GM18867 (cell line): ENCODE measurements at regions not wholly inside any gene's neighbourhood (a gene's known extent, or its start where the extent isn't known, plus 50 kb on each side); places are given as distances from the start of the nearest gene placed in this dataset.
A peak's percentile ranks its signal among the peaks of the same experiment; 100 is the strongest.
"Not testable (repeated sequence)": the region's sequence is repeated elsewhere in the genome, so short reads cannot be mapped to it uniquely, and the experiment has no call there.

Source experiments
- ATAC-seq: cut with Tn5 transposase; IDR thresholded peaks from one replicate; pipeline ENCODE4 v1.9.1; 2021; ENCODE audit warnings: mild to moderate bottlenecking, moderate library complexity; ENCODE audit not compliant: unreplicated experiment

DNA sequence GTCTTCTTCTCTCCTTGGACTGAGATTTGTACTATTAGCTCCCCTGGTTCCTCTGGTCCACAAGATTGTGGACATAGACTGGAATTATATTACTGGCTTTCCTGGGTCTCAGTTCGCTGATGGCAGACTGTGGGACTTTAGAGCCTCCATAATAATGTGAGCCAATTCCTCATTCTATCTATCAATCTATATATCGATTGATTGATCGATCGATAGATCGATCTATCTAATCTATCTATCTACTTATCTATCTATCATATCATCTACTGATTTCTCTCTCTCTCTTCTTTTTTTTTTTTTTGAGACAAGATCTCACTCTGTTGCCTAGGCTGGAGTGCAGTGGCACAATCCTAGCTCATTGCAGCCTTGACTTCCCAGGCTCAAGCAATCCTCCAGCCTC lies 51.5 kb upstream of the DDR1 start:
- ATAC-seq: no peak

DNA sequence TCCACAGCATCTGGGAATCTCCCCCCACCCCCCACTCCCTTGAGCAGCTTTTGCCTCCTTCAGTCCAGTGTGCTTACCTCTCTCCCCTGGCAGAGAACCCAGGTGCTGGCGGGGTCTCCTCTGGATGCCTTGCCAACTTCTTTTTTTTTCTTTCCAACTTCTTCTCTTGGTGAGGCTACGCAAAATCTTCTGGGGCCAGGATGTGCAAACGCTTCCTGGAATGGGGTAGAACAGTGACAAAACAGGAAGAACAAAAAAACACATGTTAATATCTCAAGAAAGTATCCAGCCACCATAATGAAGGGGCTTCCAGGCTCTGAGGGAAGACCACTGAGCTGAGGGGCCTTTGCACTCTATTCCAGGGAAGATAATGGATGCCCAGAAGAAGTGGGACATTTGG lies 53.9 kb upstream of the DDR1 start:
- no peak for ATAC-seq

DNA sequence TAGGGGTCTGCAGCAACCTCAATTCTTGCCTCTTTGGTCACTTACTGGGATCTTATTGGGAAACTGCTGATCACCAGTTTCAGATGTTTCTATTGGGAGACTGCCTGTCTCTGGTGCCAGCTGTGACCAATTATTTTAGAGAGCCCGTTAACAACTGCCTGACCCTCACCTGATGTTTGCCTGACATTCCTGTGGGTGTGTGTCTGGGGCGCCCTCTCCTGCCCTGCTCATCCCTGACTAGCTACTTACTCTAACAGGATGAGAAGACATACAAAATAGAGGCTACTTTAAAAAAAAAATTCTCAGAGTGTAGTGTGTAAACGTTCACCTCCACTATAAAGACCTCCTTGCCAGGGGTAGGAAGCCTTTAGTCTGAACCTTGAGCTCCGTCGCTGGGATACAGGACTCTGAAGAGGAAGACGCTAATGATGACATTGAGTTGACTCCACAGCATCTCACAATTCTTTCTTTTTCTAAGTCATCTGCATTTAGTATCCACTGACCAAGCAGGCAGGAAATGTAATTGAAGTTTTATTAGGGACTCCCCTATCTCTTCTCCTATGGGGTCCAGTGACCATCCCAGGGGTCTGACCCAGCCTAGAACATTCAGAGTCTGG lies 54.6 kb upstream of the DDR1 start:
- no peak for ATAC-seq

DNA sequence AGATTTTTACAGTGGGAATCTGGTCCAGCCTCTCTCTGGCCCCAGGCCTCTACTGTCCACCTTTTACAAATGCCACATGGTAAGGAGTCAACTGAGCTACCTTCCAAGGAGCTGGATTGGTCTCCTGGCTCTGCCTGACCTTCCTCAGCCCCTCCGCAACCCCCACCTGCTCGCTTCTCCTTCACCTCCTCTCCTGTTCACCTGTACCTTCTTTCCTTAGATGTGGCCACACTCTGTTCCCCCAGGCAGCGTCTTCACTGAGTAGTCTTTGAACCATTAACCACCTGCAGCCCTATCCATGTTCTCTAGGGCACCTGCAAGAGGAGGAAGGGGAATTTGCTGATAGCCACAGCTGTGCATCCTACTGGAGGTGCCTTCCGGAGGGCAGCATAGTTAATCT lies 55.3 kb upstream of the DDR1 start:
- ATAC-seq: no peak

DNA sequence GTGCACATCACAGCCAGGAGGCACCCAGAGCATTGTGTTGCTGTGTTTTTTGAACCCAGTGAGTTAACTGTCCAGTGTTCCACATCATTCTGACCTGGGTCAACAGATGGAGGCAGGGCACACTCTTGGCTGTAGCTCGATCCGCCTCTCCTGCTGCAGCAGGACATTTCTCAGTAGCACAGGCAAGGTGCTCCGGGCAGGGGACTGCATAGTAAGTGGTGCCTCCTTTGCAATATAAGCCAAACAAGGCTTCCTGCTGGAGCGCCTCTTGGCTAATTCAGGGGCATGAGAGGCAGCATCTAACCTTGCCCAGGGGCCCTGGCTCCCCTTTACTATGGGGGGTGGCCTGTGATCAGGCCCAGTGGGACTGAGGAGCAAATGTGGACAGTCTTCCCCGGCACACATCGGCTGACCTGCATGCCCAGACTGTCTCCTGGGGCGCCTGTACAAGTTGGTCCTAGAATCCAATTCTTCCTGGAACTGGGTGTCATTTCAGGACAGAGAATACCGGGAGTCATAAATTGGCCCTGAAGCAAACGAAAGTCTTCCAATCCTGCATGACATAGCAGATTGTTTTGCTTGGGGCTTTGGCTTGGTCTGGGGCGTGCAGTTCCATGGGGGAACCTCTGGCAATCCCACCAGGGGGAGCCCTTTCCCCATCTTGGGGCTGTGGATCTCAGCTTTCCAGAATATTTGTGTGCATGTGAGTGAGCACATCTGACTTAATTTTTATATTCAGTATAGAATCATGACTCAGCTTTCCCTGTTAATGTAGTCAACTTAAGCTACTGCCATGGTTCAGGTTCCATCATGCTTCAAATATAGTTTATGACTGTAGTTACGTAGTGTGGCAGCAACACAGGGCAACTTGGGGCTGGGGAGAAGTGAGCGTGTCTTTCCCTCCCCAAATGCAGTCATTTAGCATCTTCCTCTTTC lies 56.0 kb upstream of the DDR1 start:
- ATAC-seq: no peak

DNA sequence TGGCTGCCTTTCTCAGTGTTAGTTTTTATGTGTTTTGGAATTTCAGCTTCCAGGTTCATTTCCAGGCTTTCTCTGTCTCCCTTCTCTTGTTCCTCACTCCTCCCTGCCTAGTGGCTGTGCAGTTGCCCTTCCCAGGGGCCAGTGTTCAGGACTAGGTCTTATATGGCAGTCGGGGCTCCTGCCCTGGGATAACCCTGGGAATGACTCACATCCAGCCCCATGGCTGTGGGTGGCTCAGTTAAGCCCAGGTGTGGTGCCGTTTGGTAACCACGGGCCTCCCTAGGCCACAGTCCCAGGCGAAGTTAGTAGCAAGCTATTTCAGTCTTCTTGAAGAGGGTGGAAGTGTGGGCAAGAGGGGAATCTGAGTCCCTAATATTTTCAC lies 57.4 kb upstream of the DDR1 start:
- ATAC-seq: no peak

DNA sequence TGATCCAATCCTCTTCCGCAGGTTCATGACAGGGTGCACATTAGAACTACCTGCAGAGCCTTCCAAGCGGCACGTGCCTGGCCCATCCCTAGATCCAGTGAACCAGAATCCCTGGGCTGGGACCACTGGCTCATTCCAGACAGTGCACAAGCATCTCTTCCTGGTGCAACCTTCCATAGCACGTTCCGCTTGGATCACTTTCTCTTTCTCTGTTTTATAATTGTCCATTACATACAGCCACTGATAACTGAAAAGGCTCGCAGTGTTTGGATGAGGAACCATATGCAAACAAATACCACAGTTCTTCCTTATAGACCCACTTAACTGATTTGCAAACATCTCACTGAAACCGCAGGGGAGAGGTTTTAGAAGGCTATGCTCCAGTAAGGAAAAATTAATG lies 59.6 kb upstream of the DDR1 start:
- ATAC-seq: no peak

DNA sequence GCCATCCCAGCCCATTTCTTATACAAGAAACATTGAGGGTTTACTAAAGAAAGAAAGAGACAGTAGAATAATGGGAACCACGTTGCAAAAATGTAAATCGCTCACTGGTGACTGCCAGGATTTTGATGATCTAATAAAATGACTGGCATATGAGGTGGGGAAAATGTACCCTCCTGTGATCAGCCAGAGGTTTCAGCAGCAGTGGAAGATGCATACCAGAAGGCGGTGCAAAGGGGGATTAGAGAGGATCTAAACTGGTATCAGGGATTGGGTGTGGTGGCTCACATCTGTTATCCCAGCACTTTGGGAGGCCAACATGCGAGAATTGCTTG lies 60.8 kb upstream of the DDR1 start:
- ATAC-seq: no peak

DNA sequence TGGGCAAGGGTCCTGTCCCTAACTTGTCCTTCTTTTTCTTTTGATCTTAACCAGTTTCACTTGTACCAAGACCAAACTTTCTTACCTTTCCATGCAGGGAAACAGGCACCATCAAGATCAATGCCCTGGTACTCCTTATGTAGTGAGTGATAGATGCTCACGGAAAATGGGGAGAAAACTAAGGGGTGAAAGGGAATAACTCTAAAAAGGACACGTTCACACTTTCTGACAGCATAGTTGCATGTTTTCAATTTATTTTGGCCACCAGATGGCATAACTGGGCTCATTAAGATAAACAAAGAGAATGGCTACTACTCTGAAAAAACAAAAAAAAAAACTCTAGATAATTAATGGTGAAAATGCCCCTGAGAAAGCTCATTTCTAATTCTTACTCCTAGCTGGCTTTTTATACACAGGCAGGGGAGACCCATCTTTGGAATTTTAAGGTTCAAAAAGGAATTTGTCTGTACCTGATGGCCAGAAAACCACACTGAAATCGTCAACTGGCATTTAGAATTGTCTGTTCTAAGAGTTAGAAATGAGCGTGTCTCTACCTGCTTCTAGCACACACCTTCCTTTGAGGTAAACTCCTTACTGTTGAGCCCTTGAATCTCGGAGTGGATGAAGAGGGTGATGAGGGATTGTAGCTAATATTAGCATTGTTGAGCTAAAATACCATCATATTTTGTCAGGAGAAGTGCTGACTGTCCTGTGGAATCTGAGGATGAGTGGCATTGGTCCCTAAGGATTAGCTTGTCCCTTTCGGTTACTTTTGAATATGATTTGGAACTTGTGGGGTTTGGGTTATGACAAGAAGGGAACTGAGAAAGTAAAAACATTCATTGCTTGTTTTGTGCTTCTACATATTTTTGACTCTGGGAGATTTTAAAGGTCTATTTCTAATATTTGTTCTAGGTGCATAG lies 62.2 kb upstream of the DDR1 start:
- no peak for ATAC-seq

DNA sequence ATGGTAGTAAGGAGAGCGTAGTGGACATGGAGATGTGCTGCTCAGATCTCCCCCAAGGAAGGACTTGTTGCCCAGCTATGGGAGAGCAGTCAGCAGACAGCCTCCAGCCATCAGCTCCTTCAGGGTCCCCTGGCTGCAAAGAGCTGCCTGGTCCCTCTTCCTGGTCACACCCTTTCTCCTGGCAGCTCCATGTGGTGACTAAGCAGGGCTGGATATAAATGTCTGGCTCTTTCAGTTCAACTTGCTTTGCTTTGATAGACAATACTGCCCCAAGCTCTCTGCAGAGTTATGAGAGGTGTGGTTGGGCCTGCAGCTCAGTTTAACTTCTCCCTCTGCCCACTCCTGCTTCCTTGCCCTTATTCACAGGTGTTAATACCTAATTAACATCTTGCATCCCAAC lies 64.1 kb upstream of the DDR1 start:
- ATAC-seq: no peak

DNA sequence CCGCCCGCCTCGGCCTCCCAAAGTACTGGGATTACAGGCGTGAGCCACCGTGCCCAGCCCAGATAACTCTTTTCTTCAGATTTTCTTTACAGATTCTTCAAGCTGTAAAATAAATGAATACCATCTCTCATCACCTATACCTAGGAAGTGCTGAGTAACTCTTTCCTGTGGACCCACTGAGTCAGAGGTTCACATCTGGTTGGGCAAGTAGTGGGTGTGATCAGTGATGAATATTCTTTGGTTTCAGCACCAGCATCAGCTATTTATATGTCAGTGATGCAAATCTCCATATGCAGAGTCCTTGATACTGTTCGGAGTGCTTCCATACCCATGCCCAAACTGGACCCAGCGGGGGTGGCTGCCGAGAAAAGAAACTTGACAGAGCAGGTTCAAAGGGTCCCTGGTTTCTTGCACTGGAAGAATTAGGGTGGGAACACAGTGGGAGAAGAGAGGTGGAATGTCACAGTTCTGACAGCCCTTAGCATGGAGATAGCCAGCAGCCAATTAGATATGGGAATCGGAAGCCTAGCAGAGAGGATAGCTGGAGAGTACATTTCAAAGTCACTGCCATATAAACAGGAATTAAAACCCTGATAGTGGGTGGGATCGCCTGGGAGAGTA lies 64.9 kb upstream of the DDR1 start:
- no peak for ATAC-seq

DNA sequence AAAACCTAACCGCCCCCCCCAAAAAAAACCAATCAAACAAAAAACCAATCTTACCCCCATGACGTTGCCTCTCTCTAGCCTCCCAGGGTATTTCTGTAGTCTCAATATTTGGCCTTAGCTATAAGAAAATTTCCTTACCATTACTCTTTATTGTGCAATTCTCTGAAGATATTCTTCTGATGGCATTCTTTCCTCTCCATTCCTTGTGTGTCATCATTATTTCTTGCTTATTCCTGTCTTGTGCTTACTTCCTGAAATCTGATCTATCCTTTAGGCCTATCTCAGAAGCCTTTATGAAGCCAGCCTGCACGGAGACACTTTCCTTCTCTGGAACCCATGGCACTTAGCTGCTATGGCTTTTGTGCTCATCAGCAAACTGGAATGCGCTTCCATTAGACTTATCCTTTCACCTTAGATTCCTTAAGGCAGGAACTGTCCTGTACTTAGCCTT lies 65.9 kb upstream of the DDR1 start:
- ATAC-seq: no peak

DNA sequence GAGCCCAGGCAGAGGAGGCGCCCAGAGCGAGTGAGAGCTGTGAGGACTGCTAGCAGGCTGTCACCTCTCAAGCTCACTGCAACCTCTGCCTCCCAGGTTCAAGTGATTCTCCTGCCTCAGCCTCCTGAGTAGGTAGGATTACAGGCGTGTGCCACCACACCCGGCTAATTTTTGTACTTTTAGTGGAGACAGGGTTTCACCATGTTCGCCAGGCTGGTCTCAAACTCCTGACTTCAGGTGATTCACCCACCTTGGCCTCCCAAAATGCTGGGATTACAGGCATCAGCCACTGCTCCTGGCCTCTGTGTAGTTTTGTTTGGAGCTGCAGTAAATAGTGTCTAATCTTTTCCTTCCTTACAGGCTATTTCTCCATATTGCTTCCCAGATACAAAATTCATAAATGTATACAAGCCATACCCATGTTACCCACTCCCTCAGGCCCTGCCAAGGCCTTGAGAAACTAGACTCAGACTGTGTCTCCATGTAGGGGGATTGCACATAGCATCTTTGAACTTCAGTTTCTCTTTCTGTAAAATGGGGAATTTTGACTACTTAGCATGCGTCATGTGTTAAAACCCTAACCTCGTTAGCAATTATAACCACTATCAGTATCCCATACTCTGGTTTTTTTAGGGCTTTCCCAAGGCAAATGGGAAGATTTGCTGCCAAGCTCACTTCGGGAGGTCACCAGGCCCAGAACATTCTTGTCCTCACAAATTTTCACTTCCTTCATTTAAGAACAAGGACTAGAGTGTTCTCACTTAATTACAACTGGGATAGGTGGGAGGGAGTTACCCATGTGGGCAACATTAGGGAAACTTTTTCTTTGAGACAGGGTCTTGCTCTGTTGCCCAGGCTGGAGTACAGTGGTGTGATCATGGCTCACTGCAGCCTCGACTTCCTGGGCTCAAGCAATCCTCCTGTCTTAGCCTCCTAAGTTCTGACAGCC lies 67.3 kb upstream of the DDR1 start:
- peak; percentile 48 for ATAC-seq

DNA sequence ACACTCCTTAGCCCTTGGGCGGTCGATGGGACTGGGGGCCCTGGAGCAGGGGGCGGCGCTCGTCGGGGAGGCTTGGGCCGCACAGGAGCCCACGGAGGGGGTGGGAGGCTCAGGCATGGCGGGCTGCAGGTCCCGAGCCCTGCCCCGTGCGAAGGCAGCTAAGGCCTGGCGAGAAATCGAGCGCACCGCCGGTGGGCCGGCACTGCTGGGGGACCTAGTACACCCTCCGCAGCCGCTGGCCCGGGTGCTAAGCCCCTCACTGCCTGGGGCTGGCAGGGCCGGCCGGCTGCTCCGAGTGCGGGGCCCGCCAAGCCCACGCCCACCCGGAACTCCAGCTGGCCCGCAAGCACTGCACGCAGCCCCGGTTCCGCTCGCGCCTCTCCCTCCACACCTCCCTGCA lies 68.0 kb upstream of the DDR1 start:
- ATAC-seq: not testable (repeated sequence)

DNA sequence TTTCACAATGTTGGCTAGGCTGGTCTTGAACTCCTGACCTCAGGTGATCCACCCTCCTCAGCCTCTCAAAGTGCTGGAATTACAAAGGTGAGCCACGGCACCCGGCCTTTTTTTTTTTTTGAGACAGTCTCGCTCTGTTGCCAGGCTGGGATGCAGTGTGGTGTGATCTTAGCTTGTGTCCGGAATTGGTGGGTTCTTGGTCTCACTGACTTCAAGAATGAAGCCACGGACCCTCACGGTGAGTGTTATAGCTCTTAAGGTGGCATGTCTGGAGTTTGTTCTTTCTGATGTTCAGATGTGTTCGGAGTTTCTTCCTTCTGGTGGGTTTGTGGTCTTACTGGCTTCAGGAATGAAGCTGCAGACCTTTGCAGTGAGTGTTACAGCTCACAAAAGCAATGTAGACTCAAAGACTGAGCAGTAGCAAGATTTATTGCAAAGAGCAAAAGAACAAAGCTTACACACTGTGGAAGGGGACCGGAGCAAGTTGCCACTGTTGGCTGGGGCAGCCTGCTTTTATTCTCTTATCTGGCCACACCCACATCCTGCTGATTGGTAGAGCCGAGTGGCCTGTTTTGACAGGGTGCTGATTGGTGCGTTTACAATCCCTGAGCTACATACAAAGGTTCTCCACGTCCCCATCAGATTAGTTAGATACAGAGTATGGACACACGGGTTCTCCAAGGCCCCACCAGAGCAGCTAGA lies 69.1 kb upstream of the DDR1 start:
- ATAC-seq: not testable (repeated sequence)

DNA sequence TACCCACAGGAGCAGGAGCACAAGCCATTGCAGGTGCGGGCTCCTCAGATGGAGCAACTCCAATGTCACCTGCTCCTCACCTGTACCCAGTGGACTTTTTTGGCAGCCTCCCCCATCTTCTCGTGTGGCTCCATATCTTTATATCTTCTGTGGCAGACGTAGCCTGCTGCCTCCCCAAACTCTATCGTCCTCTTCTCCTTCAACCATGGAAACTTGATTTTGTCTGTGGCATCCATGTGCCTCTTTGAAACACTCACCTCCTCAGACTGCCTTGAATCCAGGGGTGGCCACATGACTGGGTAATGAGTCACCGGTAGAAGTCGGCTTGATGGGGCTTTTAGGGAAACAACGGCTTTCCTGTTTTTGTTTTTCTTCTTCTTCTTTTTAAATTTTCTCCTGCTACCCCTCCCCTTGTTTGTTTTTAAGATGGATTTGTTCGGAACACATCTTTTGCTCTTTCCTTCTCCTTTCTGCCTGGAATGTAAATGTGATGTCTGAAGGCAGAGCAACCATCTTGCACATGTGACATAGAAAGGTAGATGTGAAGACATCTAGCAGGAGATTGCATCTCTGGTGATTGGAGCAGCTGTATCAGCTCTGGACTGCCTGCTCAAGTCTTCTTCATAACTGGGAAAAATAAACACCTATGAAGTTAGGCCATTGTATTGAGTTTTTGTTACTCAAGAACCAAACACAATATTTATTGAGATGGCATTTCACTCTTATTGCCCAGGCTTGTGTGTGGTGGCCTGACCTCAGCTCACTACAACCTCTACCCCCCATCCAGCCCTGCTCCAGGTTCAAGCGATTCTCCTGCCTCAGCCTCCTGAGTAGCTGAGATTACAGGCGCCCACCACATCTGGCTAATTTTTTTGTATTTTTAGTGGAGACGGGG lies 69.9 kb upstream of the DDR1 start:
- no peak for ATAC-seq

DNA sequence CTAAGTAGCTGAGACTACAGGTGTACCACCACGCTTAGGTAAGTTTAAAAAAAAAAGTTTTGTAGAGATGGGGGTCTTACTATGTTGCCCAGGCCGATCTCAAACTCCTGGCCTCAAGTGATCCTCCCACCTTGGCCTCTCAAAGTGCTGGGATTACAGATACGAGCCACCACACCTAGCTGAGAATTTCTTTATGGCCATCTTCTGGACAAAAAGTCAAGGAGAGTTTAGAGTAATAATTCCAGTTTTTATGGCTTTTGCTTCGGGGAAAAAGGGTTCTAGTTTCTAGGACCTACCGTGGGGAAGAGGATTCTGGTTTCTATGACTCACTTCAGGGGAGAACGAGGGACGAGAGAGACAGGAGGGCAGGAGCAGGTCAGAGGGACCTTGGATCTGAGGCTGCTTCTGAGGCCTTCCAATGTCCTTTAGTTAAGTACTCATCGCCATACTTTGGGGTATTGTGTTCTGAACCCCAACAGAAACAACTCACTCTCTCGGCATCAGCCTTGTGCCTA lies 69.3 kb upstream of the IER3 start:
- ATAC-seq: no peak

DNA sequence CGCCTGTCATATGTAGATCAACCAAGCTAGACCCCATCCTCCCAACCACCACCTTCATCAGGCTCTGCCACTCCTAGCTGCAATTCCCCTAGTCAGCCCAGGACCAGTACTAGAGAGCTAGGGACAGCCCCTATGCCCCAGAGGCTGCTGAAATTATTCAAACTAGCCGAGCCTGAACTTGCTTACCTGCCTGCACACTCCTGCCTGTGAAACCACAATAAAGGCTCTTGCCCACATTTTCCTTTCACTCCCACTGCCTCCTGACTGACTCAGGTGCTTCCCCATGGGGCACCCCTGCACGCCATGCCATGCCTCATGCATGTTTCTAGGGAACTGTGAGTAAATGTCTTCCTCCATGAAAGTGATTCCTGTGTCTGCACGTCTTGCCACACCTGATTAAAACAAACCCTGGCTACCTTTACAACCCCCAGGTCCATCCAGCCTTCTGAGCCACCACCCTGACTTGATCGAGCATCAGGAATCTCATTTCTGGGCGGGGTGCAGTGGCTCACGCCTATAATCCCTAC lies 66.5 kb upstream of the IER3 start:
- ATAC-seq: peak; percentile 83
